A172 (cell line): ENCODE measurements at regions not wholly inside any gene's neighbourhood (a gene's known extent, or its start where the extent isn't known, plus 50 kb on each side); places are given as distances from the start of the nearest gene placed in this dataset.

ENCODE experiments used
- DNase-seq: peaks from one replicate; pipeline ENCODE4 v3.0.0-alpha.2; 2015; ENCODE audit warnings: low spot score

DNA sequence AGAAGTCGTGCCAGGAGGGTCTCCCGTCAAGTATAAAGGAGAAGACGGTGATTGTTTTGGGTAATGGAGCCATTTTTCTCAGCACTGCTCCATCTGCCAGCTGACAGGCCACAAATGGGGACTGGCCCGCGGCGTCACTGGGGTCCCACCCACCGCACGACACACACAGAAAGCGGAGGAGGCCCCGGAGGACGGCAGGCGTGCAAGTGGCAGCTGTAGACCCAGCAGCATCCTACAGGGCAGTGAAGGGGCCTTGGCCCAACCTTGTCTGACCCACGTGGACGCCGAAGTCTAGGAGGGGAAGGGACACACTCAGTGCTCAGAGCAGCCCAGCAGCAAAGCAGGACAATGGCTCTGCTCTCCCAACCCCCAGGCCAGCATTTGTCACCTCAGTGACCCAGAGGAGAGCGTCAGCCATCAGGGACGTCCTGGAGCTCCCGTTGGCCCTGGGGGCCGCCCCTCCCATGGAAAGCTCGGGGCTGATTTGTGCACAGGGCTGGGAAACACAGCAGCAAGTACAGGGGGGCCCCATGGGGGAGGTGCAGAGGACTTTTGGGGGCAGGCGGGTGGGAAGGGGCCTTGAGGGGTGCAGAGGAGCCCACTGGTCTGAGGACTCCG lies 644.4 kb downstream of the BRD1 start:
- no peak for DNase-seq

DNA sequence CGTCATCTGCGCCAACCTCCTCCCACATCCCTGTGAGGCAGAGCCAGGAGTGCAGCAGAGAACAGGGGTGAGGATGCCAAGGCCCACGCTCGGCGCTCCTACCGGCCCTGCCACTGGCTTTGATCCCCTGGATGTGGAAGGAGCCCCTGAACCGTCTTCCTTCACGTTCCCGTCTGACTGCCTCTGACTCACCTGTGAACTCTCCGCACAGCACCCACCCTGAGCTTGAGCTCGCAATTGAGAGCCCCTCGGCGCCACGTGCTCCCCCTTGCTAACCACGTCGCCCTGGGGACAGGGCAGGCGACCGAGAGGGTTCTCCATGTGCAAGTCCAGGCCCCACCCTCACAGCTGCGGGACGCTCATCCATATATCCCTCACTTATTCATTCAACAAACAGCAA lies 645.3 kb downstream of the BRD1 start:
- DNase-seq = no peak

DNA sequence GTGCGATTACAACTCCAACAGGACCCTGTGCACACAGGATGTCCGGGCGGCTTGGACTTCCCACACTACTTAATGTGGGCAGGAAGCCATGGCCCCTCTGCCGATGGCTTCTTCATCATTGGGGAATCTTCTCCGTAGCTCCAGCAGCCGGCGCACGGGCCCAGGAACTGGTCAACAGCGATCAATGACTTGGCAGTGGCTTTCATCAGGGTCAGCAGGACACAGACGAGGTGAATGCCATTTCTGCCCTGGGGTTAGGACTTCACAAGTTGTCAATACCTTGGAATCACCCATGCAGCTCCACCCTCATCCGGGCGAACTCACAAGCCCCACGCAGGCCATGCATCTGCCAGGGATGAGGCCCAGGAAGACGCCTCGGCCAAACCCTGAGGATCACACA lies 645.7 kb downstream of the BRD1 start:
- no peak for DNase-seq

DNA sequence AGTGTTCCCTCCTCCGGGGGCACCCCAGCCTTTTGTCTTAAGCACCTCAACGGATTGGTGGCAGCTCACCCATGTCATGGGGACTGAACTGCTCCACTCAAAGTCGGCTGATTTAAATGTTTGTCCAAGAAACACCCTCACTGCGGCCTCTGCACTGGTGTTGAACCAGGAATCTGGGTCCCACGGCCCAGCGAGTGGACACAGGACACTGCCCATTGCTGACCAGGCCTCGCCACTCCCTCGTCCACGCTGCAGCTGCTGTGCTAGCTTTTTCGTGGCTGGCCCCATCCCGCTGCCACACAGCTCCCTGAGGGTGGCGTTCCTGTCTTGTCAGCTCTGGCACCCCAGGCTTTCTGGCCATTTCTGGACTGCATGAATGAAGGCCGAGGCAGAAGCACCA lies 646.2 kb downstream of the BRD1 start:
- DNase-seq = no peak

DNA sequence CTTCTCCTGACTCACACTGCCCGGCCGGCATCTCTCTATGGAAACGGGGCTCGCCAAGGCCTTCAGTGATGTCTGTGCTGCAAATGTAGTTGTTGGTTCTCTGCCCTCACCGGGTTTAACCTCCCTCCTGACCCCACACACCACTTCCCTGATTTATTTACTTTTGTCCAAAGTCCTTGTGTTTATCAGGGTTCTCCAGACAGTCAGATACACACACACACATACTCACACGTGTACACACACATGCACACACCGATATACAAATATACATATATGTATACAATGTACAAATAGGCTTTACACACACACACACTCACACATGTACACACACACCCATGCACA lies 647.0 kb downstream of the BRD1 start:
- no peak for DNase-seq

DNA sequence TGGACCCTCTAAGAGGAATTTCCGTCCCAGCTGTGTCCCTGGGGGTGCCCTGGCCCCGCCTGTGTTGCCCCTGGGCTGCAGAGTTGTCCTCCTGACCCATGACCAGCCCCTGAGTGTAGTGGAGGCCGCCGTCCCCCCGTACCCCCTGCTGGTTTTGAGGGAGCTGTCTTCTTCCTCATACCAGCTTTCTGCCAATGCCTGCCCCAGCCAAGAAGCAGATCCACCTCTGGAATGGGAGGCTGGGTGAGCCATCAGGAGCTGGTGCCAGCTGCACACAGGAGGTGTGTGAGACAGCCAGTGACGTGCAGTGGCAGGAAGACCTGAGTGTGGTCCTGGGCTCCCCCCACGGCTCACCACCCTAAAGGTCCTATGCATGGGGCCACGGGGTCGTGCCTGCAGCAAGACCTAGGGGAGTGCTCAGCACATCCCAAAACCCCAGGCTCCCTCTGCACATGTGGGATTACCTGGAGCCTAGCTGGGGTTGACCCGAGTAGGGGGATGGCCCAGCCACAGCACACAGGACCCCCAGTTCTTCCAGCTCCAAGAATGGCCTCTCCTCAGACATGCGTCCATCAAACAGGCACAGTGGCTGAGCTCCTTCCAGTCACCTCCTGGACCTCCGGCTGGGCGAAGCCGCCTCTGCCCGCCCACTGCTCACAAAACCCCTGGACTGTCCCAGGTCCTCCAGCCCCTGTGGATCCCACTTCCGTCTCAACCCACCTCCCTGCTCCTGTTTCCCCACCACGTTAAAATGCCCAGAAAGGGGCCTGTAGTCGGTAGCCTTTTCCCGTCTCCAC lies 647.6 kb downstream of the BRD1 start:
- DNase-seq = no peak

DNA sequence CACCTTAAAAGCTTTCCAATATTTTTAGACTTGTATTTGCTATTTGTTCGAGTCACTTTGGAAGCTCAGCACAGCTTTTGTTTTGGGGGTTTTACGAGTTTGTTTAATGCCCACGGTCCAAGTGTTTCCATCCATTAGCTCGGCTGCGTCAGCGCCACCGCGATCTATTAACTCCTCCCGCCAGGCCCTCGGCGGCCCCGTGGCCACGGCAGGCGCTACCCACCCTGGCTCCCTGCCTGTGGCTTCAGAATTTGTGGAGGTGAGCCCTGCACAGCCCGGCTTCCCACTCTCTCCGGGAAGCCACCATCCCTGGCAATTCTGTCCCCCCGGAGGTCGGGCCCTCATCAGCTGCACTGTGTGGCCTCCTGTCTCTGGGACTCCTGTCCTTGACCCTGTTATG lies 648.5 kb downstream of the BRD1 start:
- no peak for DNase-seq

DNA sequence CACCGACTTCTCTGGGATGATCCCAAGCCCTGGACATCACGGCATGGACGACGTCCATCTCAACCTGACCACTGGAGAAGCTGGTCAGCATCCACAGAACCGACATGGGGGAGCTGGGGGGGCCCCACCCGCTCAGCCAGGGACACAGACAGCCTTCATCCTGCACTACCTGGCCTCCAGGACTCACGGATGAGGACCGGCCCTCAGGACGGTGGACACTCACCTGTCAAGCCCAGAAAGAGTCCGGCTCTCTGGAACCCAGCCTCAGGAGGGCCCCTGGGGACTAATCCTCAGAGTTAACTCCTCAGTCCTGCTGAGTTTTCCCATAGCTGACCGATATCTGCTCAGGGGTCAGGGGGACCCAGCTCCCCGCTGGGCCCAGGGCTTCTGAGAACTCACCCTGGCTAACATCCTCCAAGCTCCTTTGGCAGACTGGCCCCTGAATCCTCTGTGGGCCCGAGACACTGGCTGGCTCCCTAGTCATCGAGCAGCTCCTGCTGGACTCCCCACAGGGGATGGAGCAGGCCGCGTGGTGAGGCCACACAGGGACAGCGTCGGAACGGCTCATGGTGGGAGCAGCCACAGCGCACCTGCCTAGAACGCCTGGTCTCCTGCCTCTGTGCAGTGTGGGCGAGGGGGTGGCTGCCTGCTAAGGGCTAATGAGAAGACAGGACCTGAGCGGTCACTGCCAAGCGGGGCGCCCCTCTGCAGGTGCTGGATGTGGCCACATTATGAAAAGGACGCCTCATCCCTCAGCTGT lies 649.2 kb downstream of the BRD1 start:
- DNase-seq = no peak

DNA sequence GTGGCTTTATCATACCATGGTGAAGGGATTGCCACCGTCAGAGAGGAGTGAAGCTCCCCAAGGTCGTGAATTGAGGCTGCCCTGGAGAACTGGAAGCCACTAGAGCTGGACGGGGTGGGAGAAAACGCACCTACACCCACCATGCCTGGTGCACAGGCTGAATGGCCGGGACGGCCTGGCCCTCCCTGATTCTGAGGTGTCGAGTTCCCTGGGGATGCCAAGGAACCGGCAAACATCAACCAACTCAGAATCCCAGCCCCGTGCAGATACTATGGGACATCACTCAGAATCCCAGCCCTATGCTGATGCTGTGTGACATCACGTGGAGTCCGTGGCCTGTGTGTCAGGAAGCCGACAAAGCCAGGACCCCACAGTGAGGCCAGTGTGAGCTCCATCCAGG lies 650.0 kb downstream of the BRD1 start:
- no peak for DNase-seq

DNA sequence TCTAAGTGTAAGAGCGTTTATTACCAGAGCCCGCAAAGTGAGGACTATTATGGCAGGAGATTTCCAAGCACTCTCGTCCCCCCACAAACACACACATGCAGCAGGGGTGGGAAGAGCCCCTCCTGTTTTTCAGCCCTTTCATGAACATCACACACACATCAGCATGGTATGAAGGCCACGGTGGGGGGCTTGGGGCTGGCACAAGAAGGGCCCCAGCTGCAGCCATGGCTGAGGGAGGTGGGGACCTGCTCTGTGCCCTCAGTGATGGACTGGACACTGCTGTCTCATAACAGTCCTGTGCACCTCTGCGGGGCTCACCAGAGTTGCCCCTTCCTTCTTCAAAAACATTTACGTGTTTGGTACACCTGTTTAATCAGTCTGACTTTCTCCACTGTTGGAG lies 650.7 kb downstream of the BRD1 start:
- DNase-seq = no peak

DNA sequence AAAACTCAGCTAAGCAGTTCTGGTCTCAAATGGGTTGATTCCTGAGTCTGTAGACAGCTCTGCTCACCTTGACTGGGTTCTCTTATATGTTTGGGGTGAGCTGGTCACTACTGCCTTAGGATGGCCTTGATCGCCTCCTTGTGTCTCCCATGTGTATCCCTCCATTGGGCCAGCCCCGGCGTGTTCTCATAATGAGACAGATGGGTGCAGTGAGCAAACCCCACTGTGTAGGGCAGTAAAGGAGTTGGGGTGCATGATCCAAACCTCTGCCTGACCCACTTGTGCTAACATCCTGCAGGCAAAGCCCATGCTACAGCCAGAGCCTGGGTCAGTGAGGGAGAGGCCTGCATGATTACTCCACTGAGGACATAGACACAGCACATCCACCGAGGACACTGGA lies 657.6 kb downstream of the BRD1 start:
- no peak for DNase-seq

DNA sequence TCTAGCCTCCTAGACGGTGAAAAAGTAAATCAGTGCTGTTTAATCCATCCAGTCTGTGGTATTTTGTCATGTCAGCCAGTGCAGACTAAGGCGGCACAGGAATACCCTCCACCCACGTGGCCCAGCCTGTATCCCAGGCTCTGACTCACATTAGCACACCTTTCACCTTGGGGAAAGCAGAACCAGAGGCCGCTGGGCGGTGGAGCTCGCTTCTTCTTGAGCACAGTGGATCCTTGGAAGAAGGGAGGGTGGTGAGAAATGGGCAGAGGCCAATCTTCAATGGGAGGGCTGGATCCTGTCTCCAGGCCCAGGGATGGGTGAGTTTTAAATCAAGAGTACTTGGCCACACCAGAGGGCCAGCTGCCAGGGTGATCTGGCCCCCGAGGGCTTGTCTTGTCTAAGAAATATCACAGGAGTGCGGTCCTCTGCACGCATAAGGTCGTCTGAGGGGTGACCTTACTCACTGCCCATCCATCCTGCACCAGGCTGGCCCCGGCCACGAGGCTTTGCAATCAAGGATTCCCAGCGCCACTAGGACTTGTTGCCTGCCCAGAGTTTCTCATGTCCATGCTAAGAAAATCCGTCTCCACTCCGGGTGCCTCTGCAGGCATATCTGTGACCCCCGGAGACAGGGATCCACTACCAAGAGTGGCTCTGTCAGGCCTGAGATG lies 658.5 kb downstream of the BRD1 start:
- DNase-seq = no peak

DNA sequence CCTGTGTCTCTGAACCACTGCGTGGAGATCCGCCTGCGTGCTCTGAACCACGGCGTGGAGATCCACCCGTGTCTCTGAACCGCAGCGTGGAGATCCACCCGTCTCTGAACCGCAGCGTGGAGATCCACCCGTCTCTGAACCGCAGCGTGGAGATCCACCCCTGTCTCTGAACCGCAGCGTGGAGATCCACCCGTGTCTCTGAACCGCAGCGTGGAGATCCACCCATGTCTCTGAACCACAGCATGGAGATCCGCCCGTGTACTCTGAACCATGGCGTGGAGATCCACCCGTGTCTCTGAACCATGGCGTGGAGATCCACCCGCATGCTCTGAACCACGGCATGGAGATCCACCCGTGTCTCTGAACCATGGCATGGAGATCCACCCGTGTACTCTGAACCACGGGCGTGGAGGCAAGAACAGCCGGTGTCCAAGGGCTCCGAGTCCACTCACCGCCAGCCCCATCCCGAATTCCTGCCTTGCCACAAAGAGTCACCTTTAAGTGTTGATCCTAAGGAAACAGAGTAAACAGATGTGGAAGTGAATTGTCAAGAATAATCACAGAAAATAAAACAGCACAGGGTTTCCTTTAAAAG lies 659.4 kb downstream of the BRD1 start:
- no peak for DNase-seq

DNA sequence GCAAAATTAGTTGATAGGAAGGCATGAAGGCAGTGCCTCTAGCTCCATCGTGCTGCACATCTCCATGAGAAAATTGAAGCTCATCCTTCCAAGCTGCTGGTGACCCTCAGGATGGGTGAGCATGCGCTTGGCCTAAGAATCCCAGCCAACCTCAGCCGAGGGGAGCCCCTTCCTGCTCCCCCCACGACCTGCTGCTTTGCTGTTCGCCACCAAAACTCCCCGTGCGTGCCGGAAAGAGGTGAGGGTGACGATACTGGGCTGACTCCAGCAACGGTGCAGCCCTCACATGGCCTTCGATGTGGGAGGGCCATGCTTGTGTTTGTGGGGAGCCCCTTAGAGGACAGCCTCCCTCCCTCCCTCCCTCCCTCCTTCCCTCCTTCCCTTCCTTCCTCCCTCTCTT lies 660.9 kb downstream of the BRD1 start:
- DNase-seq = no peak

DNA sequence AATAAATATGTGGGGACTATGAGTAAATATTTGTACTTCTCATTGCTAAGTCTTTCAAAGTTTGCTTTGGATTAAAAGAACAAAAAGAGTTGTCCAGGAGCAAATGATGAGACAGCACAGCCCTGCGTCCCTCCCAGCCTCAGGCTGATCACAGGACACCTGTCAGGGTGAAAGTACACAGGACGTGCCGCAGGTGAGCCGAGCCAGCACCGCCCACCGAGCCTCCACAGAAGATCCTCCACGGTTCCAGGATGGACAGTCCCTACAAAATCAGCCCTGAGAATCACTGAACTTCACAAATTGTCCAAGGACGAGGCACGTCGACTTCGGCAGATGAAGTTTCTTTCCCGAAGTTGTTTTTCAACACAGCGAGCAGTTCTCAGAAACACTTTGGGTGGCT lies 661.5 kb downstream of the BRD1 start:
- DNase-seq = no peak

DNA sequence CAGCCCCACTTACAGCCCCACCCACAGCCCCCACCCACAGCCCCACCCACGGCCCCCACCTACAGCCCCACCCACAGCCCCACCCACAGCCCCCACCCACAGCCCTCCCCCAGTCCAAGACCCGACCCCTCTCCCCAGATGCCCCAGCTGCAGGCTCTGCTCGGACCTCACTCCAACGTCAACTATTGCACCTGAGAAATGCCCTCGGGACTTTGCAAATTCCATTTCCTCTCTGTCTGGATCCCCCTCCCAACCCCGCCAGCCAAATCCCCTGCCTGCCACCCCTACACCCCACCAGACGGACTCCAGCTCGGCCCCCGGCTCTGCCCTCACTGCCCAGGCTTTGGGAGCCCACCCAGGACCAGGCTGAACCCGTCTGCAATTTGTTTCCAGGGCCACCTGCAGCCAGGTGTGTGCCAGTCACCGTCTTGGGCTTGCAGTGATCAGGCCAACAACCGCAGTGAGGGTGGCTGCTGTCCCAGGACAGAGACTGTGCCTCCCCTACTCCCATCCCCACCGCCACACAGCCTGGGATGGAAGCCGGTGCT lies 662.8 kb downstream of the BRD1 start:
- no peak for DNase-seq

DNA sequence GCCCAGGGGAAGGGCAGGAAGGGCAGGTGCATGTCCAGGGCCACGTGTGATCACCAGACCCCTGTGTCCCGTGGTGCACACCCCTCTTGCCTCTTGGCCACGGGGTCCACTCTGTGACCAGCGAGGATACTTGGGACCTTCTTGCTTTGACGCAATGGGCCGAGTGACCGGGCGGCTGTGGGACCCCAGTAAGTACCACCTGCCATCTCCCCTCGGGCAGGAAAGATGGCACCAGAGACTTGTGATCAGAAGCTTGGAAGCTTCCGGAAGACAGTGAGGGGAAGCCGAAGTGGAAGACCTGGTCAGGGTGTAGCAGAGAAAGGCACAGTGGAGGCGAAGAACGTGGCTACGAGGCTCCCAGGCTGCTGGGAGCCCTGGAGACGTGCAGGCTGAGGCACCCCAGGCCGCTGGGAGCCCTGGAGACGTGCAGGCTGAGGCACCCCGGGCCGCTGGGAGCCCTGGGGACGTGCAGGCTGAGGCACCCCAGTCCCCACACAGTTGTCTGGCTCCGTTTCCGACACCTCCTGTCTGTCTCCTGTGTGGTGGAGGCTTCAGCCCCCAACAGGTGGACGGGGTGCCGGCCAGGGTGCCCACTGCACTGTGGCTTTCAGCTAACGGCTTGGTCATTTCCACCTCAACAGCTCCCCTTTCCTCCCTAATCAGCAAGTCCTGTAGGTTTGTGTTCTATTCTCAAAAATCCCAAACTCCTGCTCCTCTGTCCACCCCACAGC lies 663.5 kb downstream of the BRD1 start:
- DNase-seq = no peak

DNA sequence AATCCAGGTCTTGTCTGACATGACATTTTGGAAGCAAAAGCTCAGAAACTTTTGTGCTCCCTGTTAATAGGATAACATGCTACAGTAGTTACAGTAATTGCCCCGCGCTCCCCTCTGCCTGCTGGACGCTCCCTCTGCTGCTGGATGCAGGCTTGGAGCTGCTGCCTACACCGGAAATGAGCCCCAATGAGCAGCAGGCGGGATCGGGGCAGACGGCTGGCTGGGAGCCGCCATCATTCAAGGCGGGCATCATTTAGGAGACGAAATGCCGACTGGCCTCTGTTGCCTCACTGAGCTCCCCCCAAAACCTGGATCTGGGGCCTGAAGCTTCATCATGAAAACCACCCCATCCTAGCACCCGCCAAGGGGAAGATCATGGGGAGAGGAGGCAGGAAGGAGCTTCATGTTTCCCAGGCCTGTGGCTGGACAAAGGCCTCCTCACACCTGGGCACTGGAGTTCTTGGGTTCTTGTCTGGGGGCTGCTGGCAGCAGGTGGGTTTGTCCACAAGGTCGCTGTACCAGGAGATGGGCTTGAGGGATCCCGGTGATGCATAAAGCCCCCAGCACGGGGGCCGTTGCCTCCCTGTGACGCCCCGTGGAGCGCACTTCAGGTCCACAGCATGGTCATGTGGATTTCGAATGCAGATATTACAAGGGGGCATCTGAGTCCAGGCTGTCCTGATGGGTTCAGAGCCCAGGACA lies 664.3 kb downstream of the BRD1 start:
- no peak for DNase-seq

DNA sequence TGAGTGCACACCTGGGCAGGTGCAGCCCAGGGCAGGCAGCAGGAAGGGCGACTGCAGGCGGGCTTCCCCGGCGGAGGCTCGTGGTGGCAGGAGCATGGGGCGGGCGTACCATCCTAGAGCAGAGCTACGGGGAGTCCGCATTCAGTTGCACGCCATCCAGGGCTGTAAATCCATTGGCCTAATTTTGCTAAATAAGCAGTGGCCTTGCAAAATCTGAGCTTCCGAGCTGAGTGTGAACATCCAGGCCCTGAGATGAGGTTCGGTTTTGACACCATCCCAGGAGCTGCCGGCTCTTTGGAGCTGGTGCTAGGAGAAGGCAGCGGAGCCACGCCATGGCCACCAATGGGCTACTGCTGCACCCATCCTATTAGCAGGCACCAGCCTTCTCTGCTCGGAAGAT lies 664.8 kb downstream of the BRD1 start:
- no peak for DNase-seq

DNA sequence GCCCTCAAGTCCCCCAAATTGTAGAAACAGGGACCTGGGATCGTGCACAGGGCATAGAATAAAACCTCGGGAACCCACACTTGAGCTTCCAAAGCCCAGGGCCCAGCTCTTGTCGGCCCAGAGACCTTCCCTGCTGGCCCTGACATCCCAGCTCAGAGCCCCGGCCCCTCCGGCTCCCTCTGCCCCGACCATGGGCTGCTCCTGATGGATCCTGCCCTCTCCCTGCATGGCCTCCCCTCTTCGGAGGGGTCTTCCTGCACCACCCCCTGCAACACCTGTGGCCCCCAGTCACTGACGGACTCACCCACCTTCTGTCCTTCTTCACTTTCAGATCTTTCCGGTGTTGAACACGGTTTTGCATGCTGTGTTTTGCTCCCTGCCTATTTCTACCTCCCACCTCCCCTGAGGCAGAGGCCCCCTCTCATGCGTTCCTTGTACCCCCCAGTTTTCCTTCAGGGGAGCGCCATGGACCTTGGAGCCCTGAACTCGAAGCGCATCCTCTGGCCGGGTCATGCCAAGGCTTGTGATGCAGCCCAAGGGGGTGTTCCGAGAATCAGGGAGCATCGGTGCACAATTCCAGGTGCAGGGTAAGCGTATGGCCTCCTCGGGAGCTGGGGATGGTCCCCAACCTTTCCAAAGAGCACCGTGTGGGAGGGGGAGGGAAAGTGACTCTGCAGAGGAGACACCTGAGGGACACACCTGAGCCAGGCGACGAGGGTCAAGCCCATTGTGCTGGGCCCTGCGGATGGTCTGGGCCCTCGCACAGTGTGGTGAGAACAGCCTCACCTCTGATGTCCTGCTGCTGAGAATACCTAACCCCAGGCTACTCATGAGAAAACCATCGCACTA lies 666.4 kb downstream of the BRD1 start:
- no peak for DNase-seq
